Ovary (tissue), 3 donors: ENCODE measurements at regions not wholly inside any gene's neighbourhood (a gene's known extent, or its start where the extent isn't known, plus 50 kb on each side); places are given as distances from the start of the nearest gene placed in this dataset.

ENCODE experiments used
- POLR2A ChIP-seq: fragments of 450-650 bp; IDR thresholded peaks from one replicate; pipeline ENCODE4 v1.6.1; 2017; ENCODE audit warnings: antibody characterized with exemption, mild to moderate bottlenecking, moderate library complexity
- TF ChIP-seq, protein P1 (sequence below), 3 donors: fragments of 450-650 bp in 2 of 3; fragments of 200-600 bp in 1 of 3; IDR thresholded peaks; one replicate each; pipeline versions ENCODE4 v1.5.1 to v1.8.0; 2016 to 2022; ENCODE audit warnings: antibody characterized with exemption in 3 of 3, mild to moderate bottlenecking in 1 of 3
- donor health status: DM: no; HTN: no; CAD: no.

DNA sequence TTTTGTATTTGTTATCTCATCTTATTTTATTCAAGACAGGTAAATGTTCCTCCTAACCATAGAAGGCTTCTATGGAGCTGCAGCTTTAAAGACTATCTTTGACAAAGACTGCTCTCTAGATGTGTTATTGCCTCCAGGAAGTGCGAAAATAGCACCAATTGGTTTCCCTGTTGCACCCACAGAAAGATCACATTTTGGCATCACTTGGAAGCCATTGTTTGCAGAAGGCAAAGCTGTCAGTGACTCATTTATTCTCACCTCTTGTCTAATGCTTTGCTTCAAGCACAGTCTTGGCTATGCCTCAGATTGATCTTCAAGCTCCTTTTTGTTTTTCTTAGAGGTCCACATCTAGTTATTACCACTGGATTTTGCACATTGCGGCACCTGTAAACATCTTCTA is 150.3 kb downstream of the PCDH7 start:
- TF ChIP-seq, protein P1, sequence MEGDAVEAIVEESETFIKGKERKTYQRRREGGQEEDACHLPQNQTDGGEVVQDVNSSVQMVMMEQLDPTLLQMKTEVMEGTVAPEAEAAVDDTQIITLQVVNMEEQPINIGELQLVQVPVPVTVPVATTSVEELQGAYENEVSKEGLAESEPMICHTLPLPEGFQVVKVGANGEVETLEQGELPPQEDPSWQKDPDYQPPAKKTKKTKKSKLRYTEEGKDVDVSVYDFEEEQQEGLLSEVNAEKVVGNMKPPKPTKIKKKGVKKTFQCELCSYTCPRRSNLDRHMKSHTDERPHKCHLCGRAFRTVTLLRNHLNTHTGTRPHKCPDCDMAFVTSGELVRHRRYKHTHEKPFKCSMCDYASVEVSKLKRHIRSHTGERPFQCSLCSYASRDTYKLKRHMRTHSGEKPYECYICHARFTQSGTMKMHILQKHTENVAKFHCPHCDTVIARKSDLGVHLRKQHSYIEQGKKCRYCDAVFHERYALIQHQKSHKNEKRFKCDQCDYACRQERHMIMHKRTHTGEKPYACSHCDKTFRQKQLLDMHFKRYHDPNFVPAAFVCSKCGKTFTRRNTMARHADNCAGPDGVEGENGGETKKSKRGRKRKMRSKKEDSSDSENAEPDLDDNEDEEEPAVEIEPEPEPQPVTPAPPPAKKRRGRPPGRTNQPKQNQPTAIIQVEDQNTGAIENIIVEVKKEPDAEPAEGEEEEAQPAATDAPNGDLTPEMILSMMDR (IDR thresholded peaks at IDR 0.05), result no peak
- no peak for TF ChIP-seq POLR2A
